HCT116 (cell line): ENCODE measurements at regions not wholly inside any gene's neighbourhood (a gene's known extent, or its start where the extent isn't known, plus 50 kb on each side); places are given as distances from the start of the nearest gene placed in this dataset.

Experiments used
- ATAC-seq: fragments of 200-7000 bp; cut with Tn5 transposase; 2 replicates; pipeline ENCODE4 v1.9.1; 2020; ENCODE audit warnings: mild to moderate bottlenecking, moderate library complexity
- BruUV-seq: library from RNA; stranded (reverse); fragments of 400-500 nt; replicated peaks from 2 replicates; lab custom pipeline; 2021; lab: Mats Ljungman, UMichigan
- CTCF ChIA-PET: fragments of 300-600 bp; sonication (Branson Sonifier 250); formaldehyde crosslinking; loops from one replicate; lab custom pipeline; 2021; ENCODE audit warnings: antibody characterized with exemption; lab: Charles Lee
- POLR2A ChIA-PET: fragments of 300-600, 350-600 bp; sonication (Branson Sonifier 250); formaldehyde crosslinking; loops from one replicate; lab custom pipeline; 2021; ENCODE audit warnings: antibody characterized with exemption; lab: Charles Lee
- RAD21 ChIA-PET, 2 experiments: fragments of 300-600 bp; sonication (Branson Sonifier 250); formaldehyde crosslinking; loops; one replicate each; lab custom pipeline; 2023; ENCODE audit warnings: low total read pairs in 2 of 2; ENCODE audit not compliant: uncharacterized antibody in 2 of 2, unreplicated experiment in 2 of 2, low non-redundant PET in 1 of 2; lab: Charles Lee
- DNase-seq: peaks from one replicate; pipeline ENCODE4 v3.0.0-alpha.2; 2010; ENCODE audit warnings: low read depth, low spot score
- H2AFZ ChIP-seq: fragments of 200-600 bp; shearing (Covaris generic), sonication (generic); 2 replicates; pipeline ENCODE4 v1.6.1; 2017; ENCODE audit warnings: low read depth, mixed run types, mixed read lengths, antibody characterized with exemption, low read length; ENCODE audit not compliant: poor library complexity, severe bottlenecking
- H3K27ac ChIP-seq: 2 replicates; pipeline ENCODE4 v1.5.1; 2012; ENCODE audit warnings: low read depth, low read length
- H3K27me3 ChIP-seq: fragments of 200-600 bp; sonication (generic); 2 replicates; pipeline ENCODE4 v1.6.1; 2016; ENCODE audit warnings: mixed run types, low read length, mixed read lengths; ENCODE audit not compliant: insufficient read depth
- H3K36me3 ChIP-seq, 2 experiments: fragments of 200-500 bp in 1 of 2; fragments of 200-600 bp in 1 of 2; sonication (Bioruptor generic) in 1 of 2; sonication (generic) in 1 of 2; 2 replicates each; pipeline versions ENCODE4 v1.5.1 to v1.6.1; 2014 to 2016; ENCODE audit warnings: low read length in 2 of 2, inconsistent platforms in 1 of 2, mixed read lengths in 1 of 2, mixed run types in 1 of 2; ENCODE audit not compliant: insufficient read depth in 2 of 2, control insufficient read depth in 1 of 2
- H3K4me1 ChIP-seq, 2 experiments: fragments of 200-600 bp in 1 of 2; sonication (generic) in 1 of 2; 2 replicates each; pipeline versions ENCODE4 v1.5.1 to v1.6.1; 2012 to 2017; ENCODE audit warnings: low read length in 2 of 2, inconsistent platforms in 1 of 2, mild to moderate bottlenecking in 1 of 2, mixed read lengths in 1 of 2, mixed run types in 1 of 2, moderate library complexity in 1 of 2; ENCODE audit not compliant: insufficient read depth in 2 of 2, control insufficient read depth in 1 of 2
- H3K4me2 ChIP-seq: fragments of 200-600 bp; sonication (generic); 2 replicates; pipeline ENCODE4 v1.6.1; 2017; ENCODE audit warnings: mixed run types, low read length, mixed read lengths
- H3K4me3 ChIP-seq, 2 experiments: fragments of 200-600 bp in 1 of 2; sonication (generic) in 1 of 2; replicated peaks in 1 of 2; 2 replicates each; pipeline ENCODE4 v1.5.1; 2011 to 2016; ENCODE audit warnings: low read length in 2 of 2, control low read depth in 1 of 2, low read depth in 1 of 2, mild to moderate bottlenecking in 1 of 2, mixed read lengths in 1 of 2, mixed run types in 1 of 2
- H3K79me2 ChIP-seq: fragments of 200-600 bp; sonication (generic); 2 replicates; pipeline ENCODE4 v1.6.1; 2017; ENCODE audit warnings: mild to moderate bottlenecking, mixed run types, low read length, moderate library complexity, mixed read lengths; ENCODE audit not compliant: insufficient read depth
- H3K9ac ChIP-seq: fragments of 200-600 bp; sonication (generic); 2 replicates; pipeline ENCODE4 v1.6.1; 2016; ENCODE audit warnings: low read length, mixed read lengths
- H3K9me2 ChIP-seq: fragments of 200-600 bp; sonication (generic), shearing (Covaris generic); 2 replicates; pipeline ENCODE4 v1.6.1; 2017; ENCODE audit warnings: mixed run types, mild to moderate bottlenecking, moderate library complexity; ENCODE audit not compliant: insufficient read depth
- H3K9me3 ChIP-seq, 2 experiments: fragments of 200-500 bp in 1 of 2; fragments of 200-600 bp in 1 of 2; sonication (Bioruptor generic) in 1 of 2; sonication (generic) in 1 of 2; 2 replicates each; pipeline ENCODE4 v1.6.1; 2014 to 2017; ENCODE audit warnings: low read length in 2 of 2, mixed read lengths in 2 of 2, inconsistent platforms in 1 of 2, low read depth in 1 of 2, mild to moderate bottlenecking in 1 of 2, mixed run types in 1 of 2, moderate library complexity in 1 of 2; ENCODE audit not compliant: control insufficient read depth in 1 of 2, insufficient read depth in 1 of 2
- H4K20me1 ChIP-seq: fragments of 200-600 bp; sonication (generic), shearing (Covaris generic); 2 replicates; pipeline ENCODE4 v1.6.1; 2017; ENCODE audit warnings: mixed run types, mild to moderate bottlenecking, moderate library complexity; ENCODE audit not compliant: insufficient read depth
- EZH2phosphoT487 ChIP-seq: fragments of 200-600 bp; IDR thresholded peaks from 2 replicates; pipeline ENCODE4 v1.6.1; 2018; ENCODE audit warnings: antibody characterized with exemption, borderline replicate concordance
- RAD21 ChIP-seq: IDR thresholded peaks from 2 replicates; pipeline ENCODE4 v1.6.1; 2012; ENCODE audit warnings: low read depth, mild to moderate bottlenecking
- SP1 ChIP-seq: IDR thresholded peaks from 2 replicates; pipeline ENCODE4 v1.6.1; 2012; ENCODE audit warnings: low read depth
- SRF ChIP-seq: IDR thresholded peaks from 2 replicates; pipeline ENCODE4 v1.6.1; 2012; ENCODE audit warnings: low read depth
- TCF7L2 ChIP-seq: IDR thresholded peaks from 2 replicates; pipeline ENCODE4 v1.7.0; 2011; ENCODE audit warnings: borderline replicate concordance, inconsistent platforms; ENCODE audit not compliant: insufficient read depth, insufficient read length; ENCODE audit errors: extremely low read depth
- YY1 ChIP-seq: IDR thresholded peaks from 2 replicates; pipeline ENCODE4 v1.6.1; 2011; ENCODE audit warnings: low read length, low read depth, moderate library complexity, mild to moderate bottlenecking; ENCODE audit not compliant: insufficient replicate concordance; ENCODE audit errors: extremely low read depth
- ZFX ChIP-seq: fragments of 450-650 bp; IDR thresholded peaks from 2 replicates; pipeline ENCODE4 v1.6.1; 2017
- intact Hi-C: fragments of 100-400 bp; cut with micrococcal nuclease; formaldehyde crosslinking; loops from 2 replicates; pipeline ENCODE4 v1.10.0; 2022
- TF ChIP-seq, protein P1 (sequence below), 3 experiments: fragments of 200-600 bp in 1 of 3; sonication (generic) in 1 of 3; IDR thresholded peaks in 2 of 3; conservative IDR thresholded peaks in 1 of 3; 2 replicates each; pipeline ENCODE4 v1.5.1; 2012 to 2017; ENCODE audit warnings: low read depth in 2 of 3, low read length in 2 of 3, antibody characterized with exemption in 1 of 3, borderline replicate concordance in 1 of 3, control low read depth in 1 of 3, mild to moderate bottlenecking in 1 of 3, mixed read lengths in 1 of 3, mixed run types in 1 of 3, moderate library complexity in 1 of 3; ENCODE audit not compliant: insufficient read depth in 1 of 3
- TF ChIP-seq, protein P2 (sequence below): IDR thresholded peaks from 2 replicates; pipeline ENCODE4 v1.6.1; 2012

DNA sequence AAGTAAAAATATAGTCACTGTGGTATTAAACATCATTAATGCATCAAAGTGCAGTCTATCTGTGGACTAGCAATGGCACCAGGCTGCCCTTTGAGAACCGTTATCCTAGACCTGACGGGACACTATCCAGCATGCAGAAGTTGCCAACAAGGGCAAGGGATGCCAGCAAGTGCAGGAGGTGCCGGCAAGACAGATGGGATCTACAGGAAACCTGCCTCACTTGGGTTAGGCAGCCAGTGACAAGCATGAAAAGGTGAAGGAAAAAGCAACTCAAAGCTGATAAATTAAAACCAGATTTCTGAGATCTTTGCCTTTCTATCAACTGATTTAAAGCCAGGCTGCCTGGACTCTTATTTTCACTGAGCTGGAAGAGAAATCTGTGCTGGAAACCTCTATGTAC, 315.2 kb upstream of the PDE4D start (continued):
- TF ChIP-seq, protein P1, sequence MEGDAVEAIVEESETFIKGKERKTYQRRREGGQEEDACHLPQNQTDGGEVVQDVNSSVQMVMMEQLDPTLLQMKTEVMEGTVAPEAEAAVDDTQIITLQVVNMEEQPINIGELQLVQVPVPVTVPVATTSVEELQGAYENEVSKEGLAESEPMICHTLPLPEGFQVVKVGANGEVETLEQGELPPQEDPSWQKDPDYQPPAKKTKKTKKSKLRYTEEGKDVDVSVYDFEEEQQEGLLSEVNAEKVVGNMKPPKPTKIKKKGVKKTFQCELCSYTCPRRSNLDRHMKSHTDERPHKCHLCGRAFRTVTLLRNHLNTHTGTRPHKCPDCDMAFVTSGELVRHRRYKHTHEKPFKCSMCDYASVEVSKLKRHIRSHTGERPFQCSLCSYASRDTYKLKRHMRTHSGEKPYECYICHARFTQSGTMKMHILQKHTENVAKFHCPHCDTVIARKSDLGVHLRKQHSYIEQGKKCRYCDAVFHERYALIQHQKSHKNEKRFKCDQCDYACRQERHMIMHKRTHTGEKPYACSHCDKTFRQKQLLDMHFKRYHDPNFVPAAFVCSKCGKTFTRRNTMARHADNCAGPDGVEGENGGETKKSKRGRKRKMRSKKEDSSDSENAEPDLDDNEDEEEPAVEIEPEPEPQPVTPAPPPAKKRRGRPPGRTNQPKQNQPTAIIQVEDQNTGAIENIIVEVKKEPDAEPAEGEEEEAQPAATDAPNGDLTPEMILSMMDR (IDR thresholded peaks at IDR 0.05 in 2 of 3, conservative IDR thresholded peaks at IDR 0.05 in 1 of 3; ENCODE audit: borderline replicate concordance in 1 of 3, insufficient read depth in 1 of 3, low read depth in 2 of 3, low read length in 2 of 3): no peak

DNA sequence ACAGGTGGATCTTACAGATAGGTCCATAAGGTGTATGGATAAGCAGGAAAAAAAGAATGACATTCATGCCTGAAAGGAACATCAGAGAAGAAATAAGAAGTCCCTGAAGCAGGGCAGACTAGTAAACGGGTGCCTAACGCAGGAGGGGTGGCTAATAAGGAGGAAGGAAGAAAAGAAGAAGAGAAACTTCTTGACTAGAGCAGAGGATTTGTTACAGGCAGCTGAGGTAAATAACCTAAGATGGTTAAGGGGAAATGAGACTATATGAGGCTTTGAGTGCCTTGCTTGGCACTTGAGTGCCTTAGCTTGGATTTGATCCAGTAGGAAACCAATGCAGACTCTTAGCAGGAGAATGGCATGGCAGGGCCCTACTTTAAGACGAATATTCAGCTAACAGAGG, 313.5 kb upstream of the PDE4D start:
- no peaks in the 10 kb centered on the region for H3K4me1 ChIP-seq
- no peak overlapping the region for H3K9ac ChIP-seq
- no peaks in the 10 kb centered on the region for H3K36me3 ChIP-seq
- no peaks in the 10 kb centered on the region for H3K9me2 ChIP-seq
- intact Hi-C loops: no loop called here
- DNase-seq: no peak
- CTCF ChIA-PET: no interaction called here
- H3K4me3 ChIP-seq: no peak overlapping the region
- no peaks in the 10 kb centered on the region for H3K79me2 ChIP-seq
- no peak for ATAC-seq
- RAD21 ChIA-PET: no interaction called here
- no peak overlapping the region for H2AFZ ChIP-seq
- BruUV-seq: no TSS peak
- no peaks in the 10 kb centered on the region for H4K20me1 ChIP-seq
- no peak for TF ChIP-seq EZH2phosphoT487
- no peak for TF ChIP-seq TCF7L2
- TF ChIP-seq, protein P2, sequence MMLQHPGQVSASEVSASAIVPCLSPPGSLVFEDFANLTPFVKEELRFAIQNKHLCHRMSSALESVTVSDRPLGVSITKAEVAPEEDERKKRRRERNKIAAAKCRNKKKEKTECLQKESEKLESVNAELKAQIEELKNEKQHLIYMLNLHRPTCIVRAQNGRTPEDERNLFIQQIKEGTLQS: no peak
- no peak for TF ChIP-seq RAD21
- TF ChIP-seq SRF: no peak
- no peak for TF ChIP-seq YY1
- TF ChIP-seq ZFX: no peak
- no peak for TF ChIP-seq SP1
- TF ChIP-seq, all 23 proteins: peak for 0
- Histone ChIP-seq H3K9me3 (no peaks in the 10 kb centered on the region), H3K27ac (no peak overlapping the region), H3K27me3 (peaks cover 8% of the 10 kb centered on the region; the same call in 1 of the 2 replicates), H3K4me2 (no peak overlapping the region)
- POLR2A ChIA-PET: no interaction called here
